Nephron progenitor cell (in vitro differentiated cells): ENCODE measurements at regions not wholly inside any gene's neighbourhood (a gene's known extent, or its start where the extent isn't known, plus 50 kb on each side); places are given as distances from the start of the nearest gene placed in this dataset.

Experiments used
- DNase-seq: peaks from one replicate; pipeline ENCODE4 v3.0.0; 2021
- H3K27ac Mint-ChIP-seq: 2 replicates; pipeline ENCODE4 v1.8.0; 2021; ENCODE audit warnings: mild to moderate bottlenecking, moderate library complexity, mixed read lengths
- H3K27me3 Mint-ChIP-seq: 2 replicates; pipeline ENCODE4 v1.8.0; 2021; ENCODE audit warnings: mild to moderate bottlenecking, low read depth, mixed read lengths; ENCODE audit not compliant: poor library complexity
- H3K36me3 Mint-ChIP-seq: 2 replicates; pipeline ENCODE4 v1.8.0; 2021; ENCODE audit warnings: low read depth, mixed read lengths
- H3K4me1 Mint-ChIP-seq: 2 replicates; pipeline ENCODE4 v1.8.0; 2021; ENCODE audit warnings: mixed read lengths
- H3K4me3 Mint-ChIP-seq: 2 replicates; pipeline ENCODE4 v1.8.0; 2021; ENCODE audit warnings: mild to moderate bottlenecking, moderate library complexity, mixed read lengths
- H3K9me3 Mint-ChIP-seq: 2 replicates; pipeline ENCODE4 v1.8.0; 2021; ENCODE audit warnings: mild to moderate bottlenecking, moderate library complexity, mixed read lengths
- CTCF ChIP-seq: fragments of 200-600 bp; sonication (generic); IDR thresholded peaks from 2 replicates; pipeline ENCODE4 v1.5.0; 2021; ENCODE audit warnings: antibody characterized with exemption

GRCh38 chr16:6027733-6028132 is 930.1 kb upstream of the EEF2KMT start:
- no peak for TF ChIP-seq CTCF
- H3K9me3 Mint-ChIP-seq: no peaks in the 10 kb centered on the region
- H3K36me3 Mint-ChIP-seq: no peaks in the 10 kb centered on the region
- no peak overlapping the region for H3K4me3 Mint-ChIP-seq
- no peak overlapping the region for H3K27ac Mint-ChIP-seq
- H3K4me1 Mint-ChIP-seq: peaks cover 2% of the 10 kb centered on the region
- DNase-seq: no peak
- peaks cover 41% of the 10 kb centered on the region for H3K27me3 Mint-ChIP-seq

GRCh38 chr16:6023449-6023848 is 925.9 kb upstream of the EEF2KMT start:
- no peak overlapping the region for H3K27ac Mint-ChIP-seq
- no peak for DNase-seq
- H3K4me3 Mint-ChIP-seq: no peak overlapping the region
- H3K4me1 Mint-ChIP-seq: peaks cover 20% of the 10 kb centered on the region
- no peaks in the 10 kb centered on the region for H3K36me3 Mint-ChIP-seq
- peaks cover 74% of the 10 kb centered on the region for H3K27me3 Mint-ChIP-seq
- H3K9me3 Mint-ChIP-seq: no peaks in the 10 kb centered on the region
- no peak for TF ChIP-seq CTCF

- Mint-ChIP-seq H3K27me3 (peaks cover 84% of the 10 kb centered on the region), H3K4me3 (no peak overlapping the region), H3K4me1 (peaks cover 27% of the 10 kb centered on the region), H3K9me3 (no peaks in the 10 kb centered on the region), H3K36me3 (no peaks in the 10 kb centered on the region), H3K27ac (no peak overlapping the region)
- TF ChIP-seq CTCF: no peak
- DNase-seq: no peak
Observed at GRCh38 chr16:6021276-6021943, 923.8 kb upstream of the EEF2KMT start.

- Mint-ChIP-seq H3K36me3 (no peaks in the 10 kb centered on the region), H3K4me1 (peaks cover 27% of the 10 kb centered on the region), H3K27ac (no peak overlapping the region), H3K27me3 (peaks cover 88% of the 10 kb centered on the region), H3K9me3 (no peaks in the 10 kb centered on the region), H3K4me3 (peak overlapping the region; percentile 72)
- peak; percentile 33 for DNase-seq
- TF ChIP-seq CTCF: no peak
Observed at GRCh38 chr16:6020162-6020985, 922.8 kb upstream of the EEF2KMT start.

GRCh38 chr16:6019490-6019991 is 921.9 kb upstream of the EEF2KMT start:
- TF ChIP-seq CTCF: no peak
- peak overlapping the region; percentile 72 for H3K4me3 Mint-ChIP-seq
- no peaks in the 10 kb centered on the region for H3K36me3 Mint-ChIP-seq
- peak; percentile 71 for DNase-seq
- peaks cover 27% of the 10 kb centered on the region for H3K4me1 Mint-ChIP-seq
- H3K9me3 Mint-ChIP-seq: no peaks in the 10 kb centered on the region
- no peak overlapping the region for H3K27ac Mint-ChIP-seq
- H3K27me3 Mint-ChIP-seq: peaks cover 88% of the 10 kb centered on the region
